Keratinocyte (primary cell): ENCODE measurements at regions not wholly inside any gene's neighbourhood (a gene's known extent, or its start where the extent isn't known, plus 50 kb on each side); places are given as distances from the start of the nearest gene placed in this dataset.

Experiments
- DNase-seq: peaks from one replicate; pipeline ENCODE4 v3.0.0-alpha.2; 2011; ENCODE audit warnings: low read depth, missing footprints, low spot score
- FAIRE-seq: peaks from 2 replicates; lab custom pipeline; 2011; peaks lifted over from hg19 to GRCh38; lab: Jason Lieb, UNC
- H2AFZ ChIP-seq: 2 replicates; pipeline ENCODE4 v1.6.0; 2012; ENCODE audit warnings: low read length, control low read depth, inconsistent platforms; ENCODE audit not compliant: control insufficient read depth
- H3K27ac ChIP-seq: 2 replicates; pipeline ENCODE4 v1.5.1; 2011; ENCODE audit warnings: low read length; ENCODE audit not compliant: control insufficient read depth, insufficient read depth
- H3K27me3 ChIP-seq: 3 replicates; pipeline ENCODE4 v1.6.0; 2011; ENCODE audit warnings: low read length; ENCODE audit not compliant: control insufficient read depth, insufficient read depth; ENCODE audit errors: extremely low read depth
- H3K36me3 ChIP-seq, 2 experiments: 2 replicates in 1 of 2; 3 replicates in 1 of 2; pipeline ENCODE4 v1.5.1; 2011; ENCODE audit warnings: low read length in 2 of 2, mild to moderate bottlenecking in 1 of 2; ENCODE audit not compliant: control insufficient read depth in 2 of 2, insufficient read depth in 2 of 2; ENCODE audit errors: extremely low read depth in 1 of 2
- H3K4me1 ChIP-seq: 3 replicates; pipeline ENCODE4 v1.5.1; 2011; ENCODE audit warnings: low read length; ENCODE audit not compliant: control insufficient read depth, insufficient read depth; ENCODE audit errors: extremely low read depth
- H3K4me2 ChIP-seq: 3 replicates; pipeline ENCODE4 v1.6.0; 2011; ENCODE audit warnings: low read depth, low read length; ENCODE audit not compliant: control insufficient read depth, insufficient read depth; ENCODE audit errors: extremely low read depth
- H3K4me3 ChIP-seq, 3 experiments: fragments of 200-600 bp in 1 of 3; sonication (generic) in 1 of 3; 2 replicates in 2 of 3; 3 replicates in 1 of 3; pipeline ENCODE4 v1.5.1; 2011 to 2016; ENCODE audit warnings: low read length in 3 of 3, mild to moderate bottlenecking in 3 of 3, control low read depth in 2 of 3, inconsistent platforms in 1 of 3, low read depth in 1 of 3, mixed read lengths in 1 of 3, mixed run types in 1 of 3, moderate library complexity in 1 of 3; ENCODE audit not compliant: control insufficient read depth in 2 of 3, insufficient read depth in 2 of 3; ENCODE audit errors: extremely low read depth in 1 of 3
- H3K79me2 ChIP-seq: 2 replicates; pipeline ENCODE4 v1.6.0; 2012; ENCODE audit warnings: low read length; ENCODE audit not compliant: control insufficient read depth, insufficient read depth
- H3K9ac ChIP-seq: 3 replicates; pipeline ENCODE4 v1.6.0; 2011; ENCODE audit warnings: low read length; ENCODE audit not compliant: control insufficient read depth, insufficient read depth; ENCODE audit errors: extremely low read depth
- H3K9me1 ChIP-seq: 3 replicates; pipeline ENCODE4 v1.6.0; 2011; ENCODE audit warnings: low read length; ENCODE audit not compliant: control insufficient read depth, insufficient read depth; ENCODE audit errors: extremely low read depth
- H3K9me3 ChIP-seq: 2 replicates; pipeline ENCODE4 v1.5.1; 2012; ENCODE audit warnings: low read depth, low read length; ENCODE audit not compliant: control insufficient read depth
- H4K20me1 ChIP-seq: 3 replicates; pipeline ENCODE4 v1.6.0; 2011; ENCODE audit warnings: low read length; ENCODE audit not compliant: control insufficient read depth, insufficient read depth; ENCODE audit errors: extremely low read depth
- EZH2 ChIP-seq: IDR thresholded peaks from one replicate; pipeline ENCODE4 v1.6.1; 2012; ENCODE audit warnings: inconsistent platforms, mild to moderate bottlenecking, low read length, moderate library complexity
- dilution Hi-C: fragments of 300-500 bp; cut with MboI; formaldehyde crosslinking; loops from one replicate; pipeline ENCODE4 v1.7.0; 2020; ENCODE audit warnings: low sequenced_read_pairs; ENCODE audit not compliant: extremely low pct_ligation_motif_present
- TF ChIP-seq, protein P1 (sequence below), 3 experiments: IDR thresholded peaks in 1 of 3; conservative IDR thresholded peaks in 1 of 3; optimal IDR thresholded peaks in 1 of 3; 2 replicates in 2 of 3; 3 replicates in 1 of 3; pipeline versions ENCODE3 to v1.5.1; 2011; ENCODE audit warnings: low read length in 3 of 3, mild to moderate bottlenecking in 3 of 3, moderate library complexity in 2 of 3, control low read depth in 1 of 3, inconsistent platforms in 1 of 3; ENCODE audit not compliant: insufficient read depth in 2 of 3; ENCODE audit errors: extremely low read depth in 1 of 3

GRCh38 chr9:20083390-20083789, 294.6 kb upstream of the SLC24A2 start:
- Histone ChIP-seq H3K4me3 (no peak overlapping the region), H3K9ac (no peak overlapping the region), H3K4me1 (no peaks in the 10 kb centered on the region), H4K20me1 (no peaks in the 10 kb centered on the region), H3K36me3 (no peaks in the 10 kb centered on the region), H3K9me1 (no peaks in the 10 kb centered on the region), H3K79me2 (no peaks in the 10 kb centered on the region), H3K27me3 (no peaks in the 10 kb centered on the region), H2AFZ (no peak overlapping the region), H3K9me3 (no peaks in the 10 kb centered on the region), H3K4me2 (no peak overlapping the region), H3K27ac (no peak overlapping the region)
- no peak for DNase-seq
- FAIRE-seq, result no peak
- dilution Hi-C loops, result no loop called here
- TF ChIP-seq EZH2, result no peak
- TF ChIP-seq, protein P1, sequence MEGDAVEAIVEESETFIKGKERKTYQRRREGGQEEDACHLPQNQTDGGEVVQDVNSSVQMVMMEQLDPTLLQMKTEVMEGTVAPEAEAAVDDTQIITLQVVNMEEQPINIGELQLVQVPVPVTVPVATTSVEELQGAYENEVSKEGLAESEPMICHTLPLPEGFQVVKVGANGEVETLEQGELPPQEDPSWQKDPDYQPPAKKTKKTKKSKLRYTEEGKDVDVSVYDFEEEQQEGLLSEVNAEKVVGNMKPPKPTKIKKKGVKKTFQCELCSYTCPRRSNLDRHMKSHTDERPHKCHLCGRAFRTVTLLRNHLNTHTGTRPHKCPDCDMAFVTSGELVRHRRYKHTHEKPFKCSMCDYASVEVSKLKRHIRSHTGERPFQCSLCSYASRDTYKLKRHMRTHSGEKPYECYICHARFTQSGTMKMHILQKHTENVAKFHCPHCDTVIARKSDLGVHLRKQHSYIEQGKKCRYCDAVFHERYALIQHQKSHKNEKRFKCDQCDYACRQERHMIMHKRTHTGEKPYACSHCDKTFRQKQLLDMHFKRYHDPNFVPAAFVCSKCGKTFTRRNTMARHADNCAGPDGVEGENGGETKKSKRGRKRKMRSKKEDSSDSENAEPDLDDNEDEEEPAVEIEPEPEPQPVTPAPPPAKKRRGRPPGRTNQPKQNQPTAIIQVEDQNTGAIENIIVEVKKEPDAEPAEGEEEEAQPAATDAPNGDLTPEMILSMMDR (optimal IDR thresholded peaks at IDR 0.05 in 1 of 3, IDR thresholded peaks at IDR 0.05 in 1 of 3, conservative IDR thresholded peaks at IDR 0.05 in 1 of 3; ENCODE audit: extremely low read depth in 1 of 3, insufficient read depth in 2 of 3, low read length in 3 of 3), result no peak

DNA sequence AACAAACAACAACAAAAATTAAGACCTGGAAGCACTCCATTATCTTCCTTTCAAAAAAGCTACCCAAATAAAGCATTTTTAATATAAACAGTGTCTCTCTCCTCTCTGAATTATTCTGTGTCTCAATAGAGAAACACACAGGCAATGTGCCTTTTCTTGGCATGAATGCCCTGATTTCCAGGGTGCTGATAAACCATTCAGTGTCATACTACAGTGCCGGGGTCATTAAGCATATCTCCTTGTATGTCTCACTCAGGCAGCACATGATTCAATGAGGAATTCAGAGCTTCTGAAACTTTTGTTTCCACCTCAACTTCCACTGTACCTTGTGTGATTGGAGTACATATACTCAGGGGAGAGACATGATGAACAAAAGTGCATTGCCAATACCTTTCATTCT, 294.0 kb upstream of the SLC24A2 start:
- Histone ChIP-seq H3K4me1 (no peaks in the 10 kb centered on the region), H4K20me1 (no peaks in the 10 kb centered on the region), H3K27ac (no peak overlapping the region), H3K9me1 (no peaks in the 10 kb centered on the region), H3K27me3 (no peaks in the 10 kb centered on the region), H3K36me3 (no peaks in the 10 kb centered on the region), H3K4me3 (no peak overlapping the region), H2AFZ (no peak overlapping the region), H3K4me2 (no peak overlapping the region), H3K9me3 (no peaks in the 10 kb centered on the region), H3K79me2 (no peaks in the 10 kb centered on the region), H3K9ac (no peak overlapping the region)
- TF ChIP-seq, protein P1 (optimal IDR thresholded peaks at IDR 0.05 in 1 of 3, IDR thresholded peaks at IDR 0.05 in 1 of 3, conservative IDR thresholded peaks at IDR 0.05 in 1 of 3; ENCODE audit: extremely low read depth in 1 of 3, insufficient read depth in 2 of 3, low read length in 3 of 3), result no peak
- DNase-seq (no peak), FAIRE-seq (no peak)
- dilution Hi-C loops, result no loop called here
